AG04449 (cell line): ENCODE measurements at regions not wholly inside any gene's neighbourhood (a gene's known extent, or its start where the extent isn't known, plus 50 kb on each side); places are given as distances from the start of the nearest gene placed in this dataset.
A peak's percentile ranks its signal among the peaks of the same experiment; 100 is the strongest.
"Not testable (repeated sequence)": the region's sequence is repeated elsewhere in the genome, so short reads cannot be mapped to it uniquely, and the experiment has no call there.

Experiments used
- CTCF ChIA-PET: fragments of 350-600 bp; formaldehyde crosslinking; extraction: SDS; loops from one replicate; lab custom pipeline; 2021; ENCODE audit warnings: antibody characterized with exemption; lab: Yijun Ruan, JAX
- POLR2A ChIA-PET: fragments of 400-600, 350-600 bp; formaldehyde crosslinking; extraction: SDS; loops from one replicate; lab custom pipeline; 2020; ENCODE audit warnings: antibody characterized with exemption, inconsistent platforms; lab: Yijun Ruan, JAX
- DNase-seq: peaks from one replicate; pipeline ENCODE4 v3.0.0-alpha.2; 2010; ENCODE audit warnings: low read depth, low spot score
- H3K4me3 ChIP-seq: 2 replicates; pipeline ENCODE4 v1.5.1; 2011; ENCODE audit warnings: low read depth, mild to moderate bottlenecking, control low read depth, low read length
- TF ChIP-seq, protein P1 (sequence below): IDR thresholded peaks from one replicate; pipeline ENCODE4 v1.5.1; 2011; ENCODE audit warnings: mild to moderate bottlenecking, moderate library complexity, low read length, control low read depth, inconsistent platforms; ENCODE audit not compliant: insufficient read depth; ENCODE audit errors: missing control alignments

DNA sequence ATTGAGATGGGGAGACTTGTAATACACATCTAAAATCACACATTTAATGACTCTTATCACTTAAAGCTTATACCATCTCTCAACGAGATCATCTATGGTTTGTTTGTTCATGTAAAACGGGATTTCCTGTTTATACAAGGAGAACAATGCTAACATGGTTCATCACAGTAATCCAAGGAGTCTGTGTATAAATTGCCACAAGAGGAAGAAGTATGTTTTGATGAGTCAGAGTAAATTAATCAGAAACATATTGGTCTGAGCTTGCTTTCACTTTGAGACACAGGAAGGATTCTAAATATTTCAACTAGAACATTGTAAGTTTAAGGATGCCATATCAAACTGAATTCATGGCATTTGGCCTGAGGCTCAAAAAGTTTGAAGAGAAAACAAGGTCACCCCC lies 594.1 kb downstream of the GLUD2 start:
- ChIA-PET POLR2A (no interaction called here), CTCF (no interaction called here)
- TF ChIP-seq, protein P1, sequence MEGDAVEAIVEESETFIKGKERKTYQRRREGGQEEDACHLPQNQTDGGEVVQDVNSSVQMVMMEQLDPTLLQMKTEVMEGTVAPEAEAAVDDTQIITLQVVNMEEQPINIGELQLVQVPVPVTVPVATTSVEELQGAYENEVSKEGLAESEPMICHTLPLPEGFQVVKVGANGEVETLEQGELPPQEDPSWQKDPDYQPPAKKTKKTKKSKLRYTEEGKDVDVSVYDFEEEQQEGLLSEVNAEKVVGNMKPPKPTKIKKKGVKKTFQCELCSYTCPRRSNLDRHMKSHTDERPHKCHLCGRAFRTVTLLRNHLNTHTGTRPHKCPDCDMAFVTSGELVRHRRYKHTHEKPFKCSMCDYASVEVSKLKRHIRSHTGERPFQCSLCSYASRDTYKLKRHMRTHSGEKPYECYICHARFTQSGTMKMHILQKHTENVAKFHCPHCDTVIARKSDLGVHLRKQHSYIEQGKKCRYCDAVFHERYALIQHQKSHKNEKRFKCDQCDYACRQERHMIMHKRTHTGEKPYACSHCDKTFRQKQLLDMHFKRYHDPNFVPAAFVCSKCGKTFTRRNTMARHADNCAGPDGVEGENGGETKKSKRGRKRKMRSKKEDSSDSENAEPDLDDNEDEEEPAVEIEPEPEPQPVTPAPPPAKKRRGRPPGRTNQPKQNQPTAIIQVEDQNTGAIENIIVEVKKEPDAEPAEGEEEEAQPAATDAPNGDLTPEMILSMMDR, result no peak
- H3K4me3 ChIP-seq, result no peak overlapping the region
- no peak for DNase-seq

DNA sequence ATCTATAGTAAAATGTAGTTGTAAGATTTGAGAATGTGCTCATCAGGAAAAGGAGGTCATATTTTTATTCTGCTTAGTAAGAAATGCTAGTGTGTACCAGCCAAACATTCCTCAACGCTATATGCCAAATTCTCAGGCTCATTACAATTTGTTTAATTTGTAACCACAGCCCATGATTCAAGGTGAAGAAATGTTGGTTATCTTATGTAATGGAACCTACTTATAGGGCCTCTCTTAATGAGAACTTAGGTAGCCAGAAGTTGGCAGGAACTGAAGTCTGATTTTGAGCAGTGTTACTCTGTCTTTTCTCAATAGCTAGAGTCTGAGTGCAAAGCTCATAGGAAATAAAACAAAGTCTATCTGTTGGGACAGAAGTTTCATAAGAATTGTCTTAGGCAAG lies 595.0 kb downstream of the GLUD2 start:
- H3K4me3 ChIP-seq, result no peak overlapping the region
- DNase-seq, result peak; percentile 19
- ChIA-PET CTCF (no interaction called here), POLR2A (no interaction called here)
- TF ChIP-seq, protein P1, result no peak

DNA sequence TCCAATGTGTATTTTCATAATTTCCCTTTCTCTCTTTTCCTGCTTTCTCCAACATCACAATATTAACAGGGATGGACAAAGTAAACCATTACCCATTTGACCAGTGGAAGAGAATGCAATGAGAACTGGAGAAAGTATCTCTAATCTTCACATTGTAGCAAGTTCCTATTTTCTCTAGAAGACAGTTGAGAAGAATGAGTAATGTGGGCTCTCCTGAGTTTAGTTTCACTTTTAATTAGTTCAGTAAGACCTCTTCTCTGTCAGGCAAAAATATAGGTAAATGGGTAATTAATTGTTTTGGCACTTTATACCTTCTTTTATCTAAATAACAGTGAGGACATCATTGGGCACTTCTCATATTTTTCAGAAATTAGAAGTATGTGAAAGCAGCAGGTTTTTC lies 602.0 kb downstream of the GLUD2 start:
- no peak for DNase-seq
- TF ChIP-seq, protein P1, result no peak
- POLR2A ChIA-PET, result no interaction called here
- H3K4me3 ChIP-seq, result no peak overlapping the region
- CTCF ChIA-PET, result no interaction called here

DNA sequence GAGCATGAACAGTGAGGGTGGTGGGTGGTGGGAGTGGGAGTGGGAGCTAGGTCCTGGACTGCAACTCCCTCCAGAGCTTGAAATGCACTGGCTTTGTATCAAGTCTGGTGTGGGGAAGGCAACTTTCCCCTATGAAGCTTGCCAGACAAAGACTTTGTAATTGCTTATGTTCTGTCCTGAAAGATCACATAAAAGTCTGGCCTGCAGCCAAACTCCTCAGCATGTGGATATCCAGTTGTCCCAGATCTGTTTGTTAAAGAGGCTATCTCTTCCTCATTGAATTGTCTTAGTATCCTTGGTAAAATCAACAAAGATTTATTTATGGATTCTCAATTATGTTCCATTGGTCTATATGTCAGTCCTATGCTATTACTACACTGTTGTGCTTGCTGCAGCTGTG lies 607.9 kb downstream of the GLUD2 start:
- TF ChIP-seq, protein P1, result no peak
- DNase-seq, result no peak
- no peak overlapping the region for H3K4me3 ChIP-seq
- ChIA-PET CTCF (no interaction called here), POLR2A (no interaction called here)

DNA sequence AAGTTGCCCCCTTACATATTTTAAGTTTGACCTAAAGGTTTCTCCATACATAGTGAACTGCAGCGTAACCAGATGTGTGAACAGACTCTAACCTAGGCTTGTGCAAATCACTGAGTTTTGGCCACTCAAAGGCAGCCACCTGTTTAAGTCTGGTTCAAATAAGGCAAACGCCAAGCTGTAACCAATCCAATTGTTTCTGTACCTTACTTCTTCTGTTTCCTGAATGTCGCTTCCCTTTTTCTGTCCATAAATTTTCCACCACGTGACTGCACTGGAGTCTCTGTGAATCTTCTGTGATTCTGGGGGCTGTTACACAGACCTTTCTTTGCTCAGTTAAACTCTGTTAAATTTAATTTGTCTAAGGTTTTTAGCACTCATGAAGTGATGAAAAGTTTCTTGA lies 618.8 kb downstream of the GLUD2 start:
- TF ChIP-seq, protein P1, result no peak
- ChIA-PET POLR2A (no interaction called here), CTCF (no interaction called here)
- DNase-seq, result no peak
- no peak overlapping the region for H3K4me3 ChIP-seq

DNA sequence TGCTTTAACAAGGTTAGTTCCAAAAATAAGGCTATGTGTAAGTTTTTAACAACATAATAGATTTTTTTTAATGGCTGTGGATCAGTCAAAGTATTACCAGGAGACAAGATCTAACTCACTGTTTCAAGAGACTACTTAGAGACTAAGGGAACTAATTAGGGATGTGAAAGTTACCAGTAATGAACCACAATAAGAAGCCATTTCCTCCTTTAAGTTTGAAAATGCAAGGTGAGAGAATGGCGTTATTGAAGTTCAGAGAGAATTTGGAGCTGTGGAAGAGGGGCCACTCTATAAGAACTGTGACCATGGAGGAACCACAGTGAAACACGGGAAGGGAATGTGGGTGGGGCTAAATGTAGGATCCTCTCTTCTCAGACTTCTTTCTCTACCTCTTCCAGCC lies 624.2 kb downstream of the GLUD2 start:
- CTCF ChIA-PET, result no interaction called here
- H3K4me3 ChIP-seq, result no peak overlapping the region
- DNase-seq, result no peak
- TF ChIP-seq, protein P1, result no peak
- POLR2A ChIA-PET, result no interaction called here

DNA sequence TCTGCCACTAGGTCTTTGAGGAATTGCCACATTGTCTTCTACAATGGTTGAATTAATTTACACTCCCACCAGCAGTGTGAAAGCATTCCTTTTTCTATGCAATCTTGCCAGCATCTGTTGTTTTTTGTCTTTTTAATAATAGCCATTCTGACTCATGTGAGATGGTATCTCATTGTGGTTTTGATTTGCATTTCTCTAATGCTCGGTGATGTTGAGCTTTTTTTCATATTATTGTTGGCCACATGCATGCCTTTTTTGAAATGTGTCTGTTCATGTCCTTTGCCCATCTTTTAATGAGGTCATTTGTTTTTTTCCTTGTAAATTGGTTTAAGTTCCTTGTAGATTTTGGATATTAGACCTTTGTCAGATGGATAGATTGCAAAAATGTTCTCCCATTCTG lies 661.8 kb downstream of the GLUD2 start:
- CTCF ChIA-PET, POLR2A ChIA-PET, H3K4me3 ChIP-seq, DNase-seq: not testable (repeated sequence)
